Kidney epithelial cell (primary cell): ENCODE measurements at regions not wholly inside any gene's neighbourhood (a gene's known extent, or its start where the extent isn't known, plus 50 kb on each side); places are given as distances from the start of the nearest gene placed in this dataset.

Source experiments
- DNase-seq: peaks from one replicate; pipeline ENCODE4 v3.0.0-alpha.2; 2010; ENCODE audit warnings: low read depth
- H3K27me3 ChIP-seq: 2 replicates; pipeline ENCODE4 v1.6.0; 2011; ENCODE audit warnings: low read length; ENCODE audit not compliant: control insufficient read depth, insufficient read depth
- H3K36me3 ChIP-seq: 2 replicates; pipeline ENCODE4 v1.5.1; 2011; ENCODE audit warnings: low read length; ENCODE audit not compliant: control insufficient read depth, insufficient read depth
- H3K4me3 ChIP-seq: 2 replicates; pipeline ENCODE4 v1.5.1; 2011; ENCODE audit warnings: low read depth, mild to moderate bottlenecking, control low read depth, low read length
- TF ChIP-seq, protein P1 (sequence below): IDR thresholded peaks from 2 replicates; pipeline ENCODE4 v1.5.1; 2011; ENCODE audit warnings: mild to moderate bottlenecking, moderate library complexity, low read length, control low read depth, inconsistent platforms; ENCODE audit not compliant: insufficient read depth, poor library complexity, severe bottlenecking

DNA sequence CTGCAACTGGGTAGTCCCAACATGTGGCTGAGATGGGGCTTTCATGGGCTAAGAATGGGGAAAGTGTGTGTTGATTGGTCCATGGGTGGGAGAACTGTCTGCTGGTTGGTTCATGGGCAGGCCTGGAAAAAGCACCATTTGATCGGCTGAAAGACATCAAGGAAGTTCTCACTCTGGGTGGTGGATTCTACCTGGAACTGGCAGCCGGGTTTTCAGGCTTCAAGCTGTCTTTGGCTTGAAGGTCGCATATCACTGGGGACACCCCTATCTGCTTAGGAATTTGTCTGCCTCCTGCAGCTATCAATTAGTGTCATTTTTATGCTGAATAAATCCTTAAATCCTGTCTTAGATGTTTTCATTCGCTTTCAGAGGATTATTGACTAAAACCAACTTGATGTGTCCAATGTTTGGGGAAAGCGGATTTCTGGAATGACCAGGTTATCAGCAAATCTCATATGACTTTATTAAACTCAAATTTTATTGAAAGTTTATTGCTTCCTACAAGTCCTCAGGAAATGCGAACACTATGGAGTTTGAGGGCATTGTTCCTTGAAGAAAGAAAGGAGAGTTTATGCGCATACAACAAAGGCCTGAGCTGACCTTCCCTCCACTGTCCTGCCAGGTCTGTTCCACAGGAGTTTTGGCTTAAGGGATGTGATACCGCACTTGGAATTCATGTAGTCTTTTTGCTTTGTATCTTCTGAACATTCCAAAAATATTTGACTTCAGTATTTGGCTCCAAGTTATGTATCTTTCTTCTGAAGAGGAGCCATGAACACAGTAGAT, 451.1 kb downstream of the TUSC1 start:
- DNase-seq = no peak
- H3K27me3 ChIP-seq = no peaks in the 10 kb centered on the region
- TF ChIP-seq, protein P1, sequence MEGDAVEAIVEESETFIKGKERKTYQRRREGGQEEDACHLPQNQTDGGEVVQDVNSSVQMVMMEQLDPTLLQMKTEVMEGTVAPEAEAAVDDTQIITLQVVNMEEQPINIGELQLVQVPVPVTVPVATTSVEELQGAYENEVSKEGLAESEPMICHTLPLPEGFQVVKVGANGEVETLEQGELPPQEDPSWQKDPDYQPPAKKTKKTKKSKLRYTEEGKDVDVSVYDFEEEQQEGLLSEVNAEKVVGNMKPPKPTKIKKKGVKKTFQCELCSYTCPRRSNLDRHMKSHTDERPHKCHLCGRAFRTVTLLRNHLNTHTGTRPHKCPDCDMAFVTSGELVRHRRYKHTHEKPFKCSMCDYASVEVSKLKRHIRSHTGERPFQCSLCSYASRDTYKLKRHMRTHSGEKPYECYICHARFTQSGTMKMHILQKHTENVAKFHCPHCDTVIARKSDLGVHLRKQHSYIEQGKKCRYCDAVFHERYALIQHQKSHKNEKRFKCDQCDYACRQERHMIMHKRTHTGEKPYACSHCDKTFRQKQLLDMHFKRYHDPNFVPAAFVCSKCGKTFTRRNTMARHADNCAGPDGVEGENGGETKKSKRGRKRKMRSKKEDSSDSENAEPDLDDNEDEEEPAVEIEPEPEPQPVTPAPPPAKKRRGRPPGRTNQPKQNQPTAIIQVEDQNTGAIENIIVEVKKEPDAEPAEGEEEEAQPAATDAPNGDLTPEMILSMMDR = no peak
- H3K36me3 ChIP-seq = no peaks in the 10 kb centered on the region
- H3K4me3 ChIP-seq = no peak overlapping the region

DNA sequence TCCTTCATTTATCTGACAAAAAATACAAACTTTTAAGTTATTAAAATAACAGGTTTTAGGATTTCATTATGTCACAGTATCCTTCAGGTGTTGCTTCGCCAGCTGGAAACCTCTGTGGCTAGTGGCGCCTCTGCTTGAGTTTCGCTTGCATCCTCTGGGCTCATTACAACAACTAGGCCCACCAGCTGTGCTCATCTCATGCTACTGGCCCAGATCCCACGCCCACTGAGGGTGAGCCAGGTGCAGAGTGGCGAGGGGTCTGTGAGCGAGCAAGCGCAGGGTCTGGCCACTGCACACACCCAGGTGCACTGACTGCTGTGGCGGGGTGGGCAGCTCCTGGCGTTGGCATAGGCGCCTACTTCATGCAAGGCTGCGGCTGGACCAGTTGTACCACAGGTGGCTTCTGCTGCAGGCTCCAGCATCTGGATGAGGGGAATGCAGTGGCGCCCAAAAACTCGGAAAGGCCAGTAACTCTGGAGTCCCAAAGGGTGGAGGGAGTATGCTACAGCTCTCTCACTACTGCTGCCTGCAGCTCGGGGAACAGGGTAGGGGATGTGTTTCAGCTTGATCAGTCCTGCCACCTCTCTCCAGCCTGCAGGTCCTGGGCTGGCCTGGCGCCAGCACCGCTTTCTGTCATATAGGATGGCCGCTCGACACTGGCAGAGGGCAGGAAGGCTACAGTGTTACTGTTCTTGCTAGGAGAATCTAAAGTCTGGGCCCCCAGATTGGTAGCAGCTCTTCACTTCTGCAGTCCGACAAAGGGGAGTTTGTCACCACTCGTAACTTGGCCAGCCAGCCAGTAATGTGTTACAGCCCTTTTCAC, 452.1 kb downstream of the TUSC1 start:
- H3K27me3 ChIP-seq = no peaks in the 10 kb centered on the region
- DNase-seq = no peak
- TF ChIP-seq, protein P1 = no peak
- H3K4me3 ChIP-seq = no peak overlapping the region
- H3K36me3 ChIP-seq = no peaks in the 10 kb centered on the region

DNA sequence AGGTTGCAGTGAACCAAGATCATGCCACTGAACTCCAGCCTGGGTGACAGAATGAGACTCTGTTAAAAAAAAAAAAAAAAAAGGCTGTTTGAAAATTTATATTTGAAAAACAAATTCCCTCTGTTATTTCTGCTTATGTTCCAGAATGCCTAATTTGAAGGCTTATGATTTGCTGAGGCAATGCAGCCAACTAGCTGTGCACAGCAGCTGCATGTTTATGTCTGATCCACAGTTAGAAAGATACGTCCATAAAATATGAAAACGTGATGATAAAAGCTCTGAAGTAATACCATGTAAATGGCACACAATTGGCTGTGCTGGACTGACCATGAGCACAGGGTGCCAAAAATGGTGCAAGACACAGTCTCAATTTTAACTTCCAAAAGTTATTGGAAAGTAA, 453.2 kb downstream of the TUSC1 start:
- TF ChIP-seq, protein P1 = no peak
- no peaks in the 10 kb centered on the region for H3K27me3 ChIP-seq
- no peaks in the 10 kb centered on the region for H3K36me3 ChIP-seq
- no peak for DNase-seq
- no peak overlapping the region for H3K4me3 ChIP-seq

DNA sequence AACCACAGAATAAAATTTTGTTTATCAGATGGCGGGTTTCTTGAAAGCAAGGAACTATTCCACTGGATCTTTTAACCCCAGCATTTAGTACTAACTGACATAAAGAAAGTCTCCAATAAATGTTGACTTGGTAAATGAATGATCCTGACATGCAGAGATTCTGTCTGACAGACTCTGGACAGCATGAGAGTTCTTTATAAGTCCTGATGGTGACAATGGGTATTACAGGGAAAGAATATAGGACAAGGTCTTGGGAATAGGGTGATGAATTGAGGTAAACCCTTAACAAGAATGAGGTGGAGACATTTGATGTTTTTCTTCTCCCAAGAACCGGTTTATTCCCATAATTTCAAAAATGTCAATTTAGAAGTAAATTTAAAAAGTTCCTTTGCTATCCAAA, 453.9 kb downstream of the TUSC1 start:
- no peak for DNase-seq
- TF ChIP-seq, protein P1 = no peak
- H3K4me3 ChIP-seq = no peak overlapping the region
- no peaks in the 10 kb centered on the region for H3K36me3 ChIP-seq
- no peaks in the 10 kb centered on the region for H3K27me3 ChIP-seq

DNA sequence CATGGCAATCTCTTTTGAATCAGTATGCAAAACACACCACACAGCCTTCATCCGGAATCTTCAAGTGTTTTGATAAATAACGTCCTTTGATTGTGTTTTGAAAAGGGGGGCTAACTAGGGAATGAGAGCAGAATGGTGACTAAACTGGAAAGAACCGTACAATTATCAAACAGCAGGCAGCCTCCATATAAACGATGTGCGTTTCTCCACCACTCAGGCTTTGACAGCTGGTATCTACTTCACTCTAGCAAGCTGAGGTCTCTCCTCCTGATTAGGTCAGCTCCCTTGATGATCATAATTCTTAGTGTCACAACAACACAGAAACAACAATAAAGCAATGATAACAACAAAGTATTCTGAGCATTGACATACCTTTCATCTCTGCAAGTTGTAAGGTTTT, 465.9 kb downstream of the TUSC1 start:
- no peaks in the 10 kb centered on the region for H3K27me3 ChIP-seq
- DNase-seq = no peak
- H3K4me3 ChIP-seq = no peak overlapping the region
- TF ChIP-seq, protein P1 = no peak
- H3K36me3 ChIP-seq = no peaks in the 10 kb centered on the region
